Hepatocyte (in vitro differentiated cells): ENCODE measurements at regions not wholly inside any gene's neighbourhood (a gene's known extent, or its start where the extent isn't known, plus 50 kb on each side); places are given as distances from the start of the nearest gene placed in this dataset.

ENCODE experiments used
- EZH2 ChIP-seq: fragments of 200-600 bp; sonication (generic); IDR thresholded peaks from 2 replicates; pipeline ENCODE4 v1.6.1; 2016; ENCODE audit warnings: antibody characterized with exemption, mild to moderate bottlenecking, borderline replicate concordance
- TF ChIP-seq, protein P1 (sequence below): fragments of 200-600 bp; sonication (generic); IDR thresholded peaks from 2 replicates; pipeline ENCODE4 v1.5.1; 2016; ENCODE audit warnings: antibody characterized with exemption, mild to moderate bottlenecking; ENCODE audit not compliant: poor library complexity

- no peak for TF ChIP-seq EZH2
- TF ChIP-seq, protein P1, sequence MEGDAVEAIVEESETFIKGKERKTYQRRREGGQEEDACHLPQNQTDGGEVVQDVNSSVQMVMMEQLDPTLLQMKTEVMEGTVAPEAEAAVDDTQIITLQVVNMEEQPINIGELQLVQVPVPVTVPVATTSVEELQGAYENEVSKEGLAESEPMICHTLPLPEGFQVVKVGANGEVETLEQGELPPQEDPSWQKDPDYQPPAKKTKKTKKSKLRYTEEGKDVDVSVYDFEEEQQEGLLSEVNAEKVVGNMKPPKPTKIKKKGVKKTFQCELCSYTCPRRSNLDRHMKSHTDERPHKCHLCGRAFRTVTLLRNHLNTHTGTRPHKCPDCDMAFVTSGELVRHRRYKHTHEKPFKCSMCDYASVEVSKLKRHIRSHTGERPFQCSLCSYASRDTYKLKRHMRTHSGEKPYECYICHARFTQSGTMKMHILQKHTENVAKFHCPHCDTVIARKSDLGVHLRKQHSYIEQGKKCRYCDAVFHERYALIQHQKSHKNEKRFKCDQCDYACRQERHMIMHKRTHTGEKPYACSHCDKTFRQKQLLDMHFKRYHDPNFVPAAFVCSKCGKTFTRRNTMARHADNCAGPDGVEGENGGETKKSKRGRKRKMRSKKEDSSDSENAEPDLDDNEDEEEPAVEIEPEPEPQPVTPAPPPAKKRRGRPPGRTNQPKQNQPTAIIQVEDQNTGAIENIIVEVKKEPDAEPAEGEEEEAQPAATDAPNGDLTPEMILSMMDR = no peak
Observed at GRCh38 chr18:78321402-78321801, 658.2 kb upstream of the SALL3 start.
